ENCODE measurements at regions not wholly inside any gene's neighbourhood (a gene's known extent, or its start where the extent isn't known, plus 50 kb on each side); places are given as distances from the start of the nearest gene placed in this dataset.

DNA sequence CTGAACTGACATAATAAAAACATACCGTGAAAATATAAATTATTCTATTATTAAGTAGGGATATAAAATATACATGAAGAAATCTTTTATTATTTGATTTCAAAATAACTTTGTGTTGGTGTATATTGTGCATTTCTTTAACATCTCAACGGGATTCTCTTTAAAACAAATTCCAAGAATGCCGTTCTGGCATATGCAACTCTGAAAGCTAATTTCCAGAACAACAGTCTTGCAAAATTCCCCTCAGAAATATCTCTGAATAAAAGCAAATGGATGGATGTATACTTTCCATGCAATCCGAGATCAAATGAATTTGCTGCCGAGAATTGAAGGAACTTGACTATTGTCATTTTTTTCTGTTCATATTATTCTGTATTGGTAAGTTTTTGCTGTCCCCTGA is 1579.8 kb downstream of the PCDH9 start:
- TF ChIP-seq, protein P1, sequence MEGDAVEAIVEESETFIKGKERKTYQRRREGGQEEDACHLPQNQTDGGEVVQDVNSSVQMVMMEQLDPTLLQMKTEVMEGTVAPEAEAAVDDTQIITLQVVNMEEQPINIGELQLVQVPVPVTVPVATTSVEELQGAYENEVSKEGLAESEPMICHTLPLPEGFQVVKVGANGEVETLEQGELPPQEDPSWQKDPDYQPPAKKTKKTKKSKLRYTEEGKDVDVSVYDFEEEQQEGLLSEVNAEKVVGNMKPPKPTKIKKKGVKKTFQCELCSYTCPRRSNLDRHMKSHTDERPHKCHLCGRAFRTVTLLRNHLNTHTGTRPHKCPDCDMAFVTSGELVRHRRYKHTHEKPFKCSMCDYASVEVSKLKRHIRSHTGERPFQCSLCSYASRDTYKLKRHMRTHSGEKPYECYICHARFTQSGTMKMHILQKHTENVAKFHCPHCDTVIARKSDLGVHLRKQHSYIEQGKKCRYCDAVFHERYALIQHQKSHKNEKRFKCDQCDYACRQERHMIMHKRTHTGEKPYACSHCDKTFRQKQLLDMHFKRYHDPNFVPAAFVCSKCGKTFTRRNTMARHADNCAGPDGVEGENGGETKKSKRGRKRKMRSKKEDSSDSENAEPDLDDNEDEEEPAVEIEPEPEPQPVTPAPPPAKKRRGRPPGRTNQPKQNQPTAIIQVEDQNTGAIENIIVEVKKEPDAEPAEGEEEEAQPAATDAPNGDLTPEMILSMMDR (IDR thresholded peaks at IDR 0.05; ENCODE audit: low read depth, low read length, poor library complexity, severe bottlenecking), result no peak
- TF ChIP-seq EZH2phosphoT487 (IDR thresholded peaks at IDR 0.05; ENCODE audit: borderline replicate concordance, low read length), result no peak
